Esophagus (tissue), 2 donors: ENCODE measurements at regions not wholly inside any gene's neighbourhood (a gene's known extent, or its start where the extent isn't known, plus 50 kb on each side); places are given as distances from the start of the nearest gene placed in this dataset.
"Not testable (repeated sequence)": the region's sequence is repeated elsewhere in the genome, so short reads cannot be mapped to it uniquely, and the experiment has no call there.

Source experiments
- H3K27ac ChIP-seq, 2 donors: one replicate each; pipeline ENCODE4 v1.5.1; 2013; ENCODE audit warnings: low read depth in 2 of 2, mild to moderate bottlenecking in 2 of 2, inconsistent platforms in 1 of 2, low read length in 1 of 2, moderate library complexity in 1 of 2
- H3K27me3 ChIP-seq, 2 donors: one replicate each; pipeline ENCODE4 v1.6.1; 2013; ENCODE audit warnings: low read length in 2 of 2, control low read depth in 1 of 2, mild to moderate bottlenecking in 1 of 2; ENCODE audit not compliant: insufficient read depth in 2 of 2, control insufficient read depth in 1 of 2
- H3K36me3 ChIP-seq, 2 donors: one replicate each; pipeline ENCODE4 v1.6.1; 2013; ENCODE audit warnings: low read length in 1 of 2; ENCODE audit not compliant: control insufficient read depth in 2 of 2, insufficient read depth in 2 of 2
- H3K4me1 ChIP-seq, 2 donors: one replicate each; pipeline ENCODE4 v1.6.1; 2013; ENCODE audit warnings: low read length in 1 of 2; ENCODE audit not compliant: control insufficient read depth in 2 of 2, insufficient read depth in 2 of 2
- H3K4me3 ChIP-seq, 2 donors: one replicate each; pipeline ENCODE4 v1.5.1; 2013; ENCODE audit warnings: low read length in 2 of 2, mild to moderate bottlenecking in 2 of 2, low read depth in 1 of 2, moderate library complexity in 1 of 2
- H3K9me3 ChIP-seq, 2 donors: one replicate each; pipeline ENCODE4 v1.6.1; 2013; ENCODE audit warnings: mild to moderate bottlenecking in 2 of 2, low read depth in 1 of 2, low read length in 1 of 2, moderate library complexity in 1 of 2; ENCODE audit not compliant: control insufficient read depth in 2 of 2, insufficient read depth in 1 of 2
- WGBS, 2 donors: extraction: QIAGEN DNeasy Blood & Tissue Kit; methylation state at CpG; one replicate each; pipeline ENCODE4 v1.1.7; 2013; 5-methylcytosine and 5-hydroxymethylcytosine counted together
- donor health status: healthy with polysubstance abuse.
- donor health status: Bipolar disorder and iron deficiency.

DNA sequence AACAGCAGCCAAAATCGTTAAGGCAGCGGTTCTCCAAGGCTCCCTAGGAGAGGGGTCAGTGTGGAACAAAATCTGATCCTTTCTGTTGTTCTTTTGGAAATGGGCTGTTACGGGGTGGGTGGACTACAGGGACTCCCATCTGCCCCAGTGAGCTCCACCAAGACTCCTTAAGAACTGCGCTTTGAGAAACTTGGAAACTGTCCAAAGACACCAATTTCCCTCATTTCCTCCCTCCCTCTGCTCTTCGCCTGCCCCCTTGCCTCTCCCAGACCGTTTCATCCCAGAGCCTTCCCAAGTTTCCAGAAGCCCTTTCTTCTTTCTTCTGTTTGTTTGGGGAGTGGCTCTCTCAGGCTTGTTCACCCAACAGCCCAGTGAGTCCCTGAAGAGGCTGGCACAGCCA lies 205.4 kb downstream of the COPRS start:
- 61 to 65% methylated on average over 6 of the region's 6 CpGs for WGBS, 2 donors
- Histone ChIP-seq H3K4me3 (no peak overlapping the region), H3K4me1 (peaks cover 0 to 11% of the 10 kb centered on the region in 2 donors), H3K27me3 (no peaks in the 10 kb centered on the region), H3K9me3 (no peaks in the 10 kb centered on the region), H3K36me3 (no peaks in the 10 kb centered on the region), H3K27ac (no peak overlapping the region)

DNA sequence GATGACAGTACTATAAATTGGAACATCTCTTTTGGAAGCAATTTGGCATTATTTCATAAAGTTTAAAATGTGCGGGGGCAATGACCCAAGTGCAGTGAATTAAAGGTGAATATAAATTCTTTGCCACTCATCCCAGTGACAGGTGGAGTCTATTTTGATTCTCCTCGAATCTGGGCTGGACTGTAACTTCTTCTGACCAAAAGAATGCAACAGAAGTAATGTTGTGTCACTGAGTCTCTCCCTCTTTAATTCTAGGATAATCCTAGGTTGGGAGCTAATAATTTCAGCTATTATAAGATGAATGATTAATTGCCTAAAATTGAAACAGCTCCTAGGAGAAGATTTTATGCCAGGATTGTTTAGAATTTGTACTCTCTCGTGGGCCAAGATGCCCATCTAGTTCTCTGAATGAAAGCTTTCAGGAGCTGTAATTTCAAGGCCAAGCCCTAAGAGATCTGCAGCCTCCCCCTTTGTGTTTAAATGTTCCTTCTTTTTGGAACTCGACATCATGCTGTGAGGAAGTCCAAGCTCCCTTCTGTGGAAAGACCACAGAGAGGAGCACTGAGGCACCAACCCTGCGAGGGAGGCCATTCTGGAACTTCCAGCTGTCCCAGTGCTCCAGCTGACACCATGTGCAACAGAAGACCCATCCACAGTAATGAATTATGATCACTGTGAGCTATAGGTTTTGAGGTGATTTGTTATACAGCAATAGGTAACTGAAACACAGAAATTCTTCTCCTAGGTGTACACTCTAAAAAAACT lies 208.1 kb downstream of the COPRS start:
- peaks cover 0 to 2% of the 10 kb centered on the region in 2 donors for H3K9me3 ChIP-seq
- no peaks in the 10 kb centered on the region for H3K27me3 ChIP-seq
- H3K36me3 ChIP-seq: no peaks in the 10 kb centered on the region
- no peak overlapping the region for H3K27ac ChIP-seq
- H3K4me1 ChIP-seq: peaks cover 0 to 10% of the 10 kb centered on the region in 2 donors
- no peak overlapping the region for H3K4me3 ChIP-seq
- 52 to 58% methylated on average over 5 of the region's 5 CpGs for whole genome bisulfite sequencing, 2 donors

DNA sequence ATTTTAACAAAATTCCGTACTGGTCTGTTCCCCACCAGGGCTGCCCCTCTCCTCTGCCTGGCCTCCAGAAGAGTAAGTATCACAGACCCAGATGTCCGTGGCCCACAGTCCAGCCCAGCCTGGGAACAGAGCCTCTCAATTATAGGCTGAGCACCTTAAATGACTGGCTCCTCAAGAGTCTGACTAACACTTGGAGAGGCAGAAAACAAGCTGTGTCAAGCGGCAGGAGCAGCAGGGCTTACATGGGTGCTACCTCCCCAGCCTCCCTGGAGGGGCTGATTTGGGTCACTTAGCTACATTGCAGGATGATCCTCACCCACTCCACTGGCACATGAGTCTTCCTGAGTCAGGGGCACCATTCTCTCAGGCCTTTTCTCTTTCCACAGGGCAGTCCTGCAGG lies 209.7 kb downstream of the COPRS start:
- Histone ChIP-seq H3K4me3 (no peak overlapping the region), H3K4me1 (peaks cover 0 to 6% of the 10 kb centered on the region in 2 donors), H3K27me3 (no peaks in the 10 kb centered on the region), H3K36me3 (no peaks in the 10 kb centered on the region), H3K27ac (peak overlapping the region; percentile 28 to 46), H3K9me3 (peaks cover 2 to 5% of the 10 kb centered on the region in 2 donors)
- 76 to 77% methylated on average over 3 of the region's 3 CpGs for WGBS, 2 donors

- Histone ChIP-seq H3K9me3 (peaks cover 2 to 7% of the 10 kb centered on the region in 2 donors), H3K27me3 (no peaks in the 10 kb centered on the region), H3K4me1 (peaks cover 0 to 2% of the 10 kb centered on the region in 2 donors), H3K27ac (no peak overlapping the region), H3K4me3 (no peak overlapping the region), H3K36me3 (no peaks in the 10 kb centered on the region)
- 41 to 68% methylated on average over 1 of the region's 1 CpG for WGBS, 2 donors
These were observed 211.4 kb downstream of the COPRS start for GRCh38 chr17:31647661-31648060.

GRCh38 chr17:31646642-31647041 lies 212.4 kb downstream of the COPRS start:
- WGBS, 2 donors: 84 to 90% methylated on average over 2 of the region's 2 CpGs
- H3K9me3 ChIP-seq: peaks cover 2 to 7% of the 10 kb centered on the region in 2 donors
- no peak overlapping the region for H3K4me3 ChIP-seq
- no peaks in the 10 kb centered on the region for H3K27me3 ChIP-seq
- H3K4me1 ChIP-seq: peaks cover 0 to 4% of the 10 kb centered on the region in 2 donors
- no peak overlapping the region for H3K27ac ChIP-seq
- H3K36me3 ChIP-seq: no peaks in the 10 kb centered on the region

DNA sequence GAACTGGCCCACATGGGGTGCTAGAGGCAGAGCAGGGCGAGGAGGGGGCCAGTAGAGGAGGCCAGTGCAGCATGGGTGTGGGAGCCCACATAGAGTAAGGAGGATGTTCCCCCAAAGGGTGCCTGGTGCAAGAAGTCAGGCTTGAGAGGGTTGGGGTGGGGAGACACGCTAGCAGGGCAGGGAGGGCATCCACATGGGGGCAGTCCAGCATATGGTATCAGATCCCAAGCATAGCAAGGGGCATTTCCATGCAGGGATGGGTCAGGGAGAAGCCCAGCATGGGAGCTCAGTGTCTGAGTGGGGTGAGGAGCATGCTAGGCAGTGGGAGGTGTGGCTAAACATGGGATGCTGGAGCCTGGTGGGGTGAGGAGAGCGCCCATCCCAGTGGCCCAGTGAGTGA lies 213.7 kb downstream of the COPRS start:
- WGBS, 2 donors: 90 to 92% methylated on average over 3 of the region's 3 CpGs
- Histone ChIP-seq H3K27ac (no peak overlapping the region), H3K4me3 (no peak overlapping the region), H3K36me3 (no peaks in the 10 kb centered on the region), H3K4me1 (peaks cover 0 to 8% of the 10 kb centered on the region in 2 donors), H3K27me3 (no peaks in the 10 kb centered on the region), H3K9me3 (peaks cover 2 to 7% of the 10 kb centered on the region in 2 donors)

- Histone ChIP-seq H3K4me1 (peaks cover 2 to 4% of the 10 kb centered on the region in 2 donors), H3K27me3 (no peaks in the 10 kb centered on the region), H3K4me3 (no peak overlapping the region), H3K9me3 (peaks cover 0 to 2% of the 10 kb centered on the region in 2 donors), H3K27ac (no peak overlapping the region), H3K36me3 (no peaks in the 10 kb centered on the region)
- 55 to 63% methylated on average over 3 of the region's 3 CpGs for WGBS, 2 donors
These were observed 227.3 kb downstream of the COPRS start for GRCh38 chr17:31631766-31632165.

- H3K27me3 ChIP-seq, H3K4me3 ChIP-seq, H3K4me1 ChIP-seq, H3K27ac ChIP-seq, H3K36me3 ChIP-seq, H3K9me3 ChIP-seq: not testable (repeated sequence)
- WGBS, 2 donors: 86 to 92% methylated on average over 8 of the region's 8 CpGs
These were observed 228.2 kb downstream of the COPRS start for GRCh38 chr17:31630866-31631265.

DNA sequence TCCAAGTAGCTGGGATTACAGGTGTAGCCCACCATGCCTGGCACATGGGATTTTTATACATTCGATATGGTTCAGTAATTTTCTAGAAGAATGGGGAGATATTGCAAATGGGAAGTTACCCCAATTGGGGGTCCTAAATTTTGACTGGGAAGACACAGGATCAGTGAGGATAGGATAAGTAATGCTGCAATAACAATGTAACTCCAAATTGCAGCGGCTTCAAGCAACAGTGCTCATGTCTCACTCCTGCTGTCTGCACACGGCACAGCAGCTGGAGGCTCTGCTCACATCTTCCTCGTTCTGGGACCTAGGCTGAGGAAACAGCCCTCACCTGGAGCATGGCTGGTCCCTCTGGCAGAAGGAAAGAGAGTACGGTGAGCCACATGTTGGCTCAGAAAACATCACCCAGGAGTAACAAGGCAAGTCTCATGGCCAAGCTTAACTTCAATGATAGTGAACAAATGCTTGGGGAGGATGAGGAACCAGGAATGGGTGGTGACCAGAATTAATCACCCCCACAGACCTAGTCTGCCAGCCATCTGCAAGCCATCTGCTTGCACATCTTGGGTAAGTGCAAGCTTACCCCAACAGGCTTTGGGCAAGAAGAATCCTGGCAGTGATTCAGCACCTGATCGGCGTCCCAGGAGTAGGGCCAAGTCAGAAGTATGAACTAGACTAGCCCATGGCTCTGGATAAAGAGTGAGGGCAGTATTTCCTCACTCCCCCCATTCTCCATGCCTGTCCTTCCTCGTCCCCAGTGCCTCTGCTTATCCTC lies 229.2 kb downstream of the COPRS start:
- no peak overlapping the region for H3K4me3 ChIP-seq
- H3K36me3 ChIP-seq: no peaks in the 10 kb centered on the region
- peaks cover 2% of the 10 kb centered on the region in 2 donors for H3K9me3 ChIP-seq
- H3K27me3 ChIP-seq: no peaks in the 10 kb centered on the region
- H3K4me1 ChIP-seq: peaks cover 2 to 4% of the 10 kb centered on the region in 2 donors
- H3K27ac ChIP-seq: no peak overlapping the region
- WGBS, 2 donors: 62 to 70% methylated on average over 8 of the region's 8 CpGs
